ENCODE measurements at regions not wholly inside any gene's neighbourhood (a gene's known extent, or its start where the extent isn't known, plus 50 kb on each side); places are given as distances from the start of the nearest gene placed in this dataset.

GRCh38 chr3:96410006-96410730 lies 404.2 kb upstream of the EPHA6 start:
- no peaks in the 10 kb centered on the region for H3K4me1 ChIP-seq
- no peak overlapping the region for H3K9ac ChIP-seq (ENCODE audit: low read depth in 2 of 2, low read length in 2 of 2)
- H3K4me3 ChIP-seq = no peak overlapping the region
- no peak for DNase-seq
- TF ChIP-seq CTCF (IDR thresholded peaks at IDR 0.05) = no peak
- H3K36me3 ChIP-seq = no peaks in the 10 kb centered on the region
- no peak overlapping the region for H3K27ac ChIP-seq
- no peaks in the 10 kb centered on the region for H3K9me3 ChIP-seq
- intact Hi-C loops (cut with DNase I) = no loop called here
- H3K27me3 ChIP-seq = no peaks in the 10 kb centered on the region

- H3K9ac ChIP-seq (ENCODE audit: low read depth in 2 of 2, low read length in 2 of 2) = no peak overlapping the region
- H3K27me3 ChIP-seq = no peaks in the 10 kb centered on the region
- intact Hi-C loops (cut with DNase I) = no loop called here
- H3K4me1 ChIP-seq = no peaks in the 10 kb centered on the region
- no peak for TF ChIP-seq CTCF (IDR thresholded peaks at IDR 0.05)
- no peak overlapping the region for H3K4me3 ChIP-seq
- H3K9me3 ChIP-seq = no peaks in the 10 kb centered on the region
- no peak overlapping the region for H3K27ac ChIP-seq
- no peak for DNase-seq
- no peaks in the 10 kb centered on the region for H3K36me3 ChIP-seq
Observed at GRCh38 chr3:96416549-96417255, 397.7 kb upstream of the EPHA6 start.

- no peak overlapping the region for H3K9ac ChIP-seq (ENCODE audit: low read depth in 2 of 2, low read length in 2 of 2)
- H3K27ac ChIP-seq = no peak overlapping the region
- H3K4me1 ChIP-seq = no peaks in the 10 kb centered on the region
- H3K36me3 ChIP-seq = no peaks in the 10 kb centered on the region
- H3K27me3 ChIP-seq = no peaks in the 10 kb centered on the region
- no peaks in the 10 kb centered on the region for H3K9me3 ChIP-seq
- no peak for TF ChIP-seq CTCF (IDR thresholded peaks at IDR 0.05)
- no peak overlapping the region for H3K4me3 ChIP-seq
- intact Hi-C loops (cut with DNase I) = no loop called here
- no peak for DNase-seq
Observed at GRCh38 chr3:96428097-96428496, 386.3 kb upstream of the EPHA6 start.

GRCh38 chr3:96430079-96430478 lies 384.3 kb upstream of the EPHA6 start:
- no peaks in the 10 kb centered on the region for H3K36me3 ChIP-seq
- DNase-seq = no peak
- no peaks in the 10 kb centered on the region for H3K27me3 ChIP-seq
- H3K27ac ChIP-seq = no peak overlapping the region
- H3K4me1 ChIP-seq = no peaks in the 10 kb centered on the region
- no peaks in the 10 kb centered on the region for H3K9me3 ChIP-seq
- H3K4me3 ChIP-seq = no peak overlapping the region
- intact Hi-C loops (cut with DNase I) = no loop called here
- TF ChIP-seq CTCF (IDR thresholded peaks at IDR 0.05) = no peak
- H3K9ac ChIP-seq (ENCODE audit: low read depth in 2 of 2, low read length in 2 of 2) = no peak overlapping the region

DNA sequence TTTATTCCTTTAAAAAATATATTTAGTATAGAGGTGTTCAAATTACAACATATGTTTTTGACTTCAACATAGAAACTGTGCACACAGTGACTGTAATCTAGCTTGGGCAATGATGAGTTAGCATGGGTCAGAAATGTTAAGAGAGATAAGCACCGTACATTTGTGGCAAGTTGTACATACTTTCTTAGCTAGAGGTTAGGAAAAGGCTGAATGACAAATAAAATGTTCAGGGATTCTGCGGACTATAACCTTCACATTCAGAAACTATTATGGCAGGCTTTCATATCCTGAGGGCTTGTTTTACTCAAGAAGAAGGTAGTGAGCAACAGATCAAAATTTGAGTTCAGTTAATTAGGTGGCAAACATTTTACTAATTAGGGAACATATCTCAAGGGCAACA lies 379.7 kb upstream of the EPHA6 start:
- H3K27me3 ChIP-seq = no peaks in the 10 kb centered on the region
- H3K36me3 ChIP-seq = no peaks in the 10 kb centered on the region
- no peaks in the 10 kb centered on the region for H3K4me1 ChIP-seq
- no peak for DNase-seq
- no peak overlapping the region for H3K9ac ChIP-seq (ENCODE audit: low read depth in 2 of 2, low read length in 2 of 2)
- no peak overlapping the region for H3K27ac ChIP-seq
- intact Hi-C loops (cut with DNase I) = no loop called here
- no peak overlapping the region for H3K4me3 ChIP-seq
- no peaks in the 10 kb centered on the region for H3K9me3 ChIP-seq
- TF ChIP-seq CTCF (IDR thresholded peaks at IDR 0.05) = no peak

Measured in colonic mucosa (tissue), 4 donors.